ENCODE measurements at regions not wholly inside any gene's neighbourhood (a gene's known extent, or its start where the extent isn't known, plus 50 kb on each side); places are given as distances from the start of the nearest gene placed in this dataset.
A peak's percentile ranks its signal among the peaks of the same experiment; 100 is the strongest.

DNA sequence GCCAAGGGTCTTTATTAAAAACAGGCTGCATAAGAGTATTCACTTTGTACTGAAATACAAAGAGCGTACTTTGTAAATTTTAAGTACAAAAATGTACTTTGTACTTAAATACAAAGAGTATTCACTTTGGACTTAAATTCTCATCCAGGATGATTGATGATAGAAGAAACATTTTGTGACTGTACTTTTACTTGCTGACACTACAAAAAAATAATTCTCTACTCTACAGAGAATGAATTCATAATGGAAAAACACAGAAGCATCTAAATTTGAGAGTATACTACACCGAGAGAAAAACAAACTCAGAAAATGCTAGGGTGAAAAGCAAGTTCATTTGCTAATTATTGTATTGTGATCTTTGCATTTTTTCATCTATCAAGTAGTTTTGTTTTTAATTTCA is 54.4 kb upstream of the STXBP5 start:
- Histone ChIP-seq H2AFZ (ENCODE audit: low read length) (no peak overlapping the region), H3K27me3 (ENCODE audit: control insufficient read depth in 1 of 2, insufficient read depth in 2 of 2, low read length in 2 of 2) (no peaks in the 10 kb centered on the region; a peak in 1 of 5 replicates), H3K4me2 (ENCODE audit: low read depth, low read length) (no peak overlapping the region), H3K36me3 (replicated peaks in 1 of 2; ENCODE audit: control insufficient read depth in 1 of 2, insufficient read depth in 2 of 2, low read length in 2 of 2) (no peaks in the 10 kb centered on the region), H3K27ac (ENCODE audit: extremely low read length, insufficient read depth, low read length) (no peak overlapping the region), H3K9ac (ENCODE audit: insufficient read depth, low read depth, low read length) (no peak overlapping the region), H3K9me3 (ENCODE audit: low read length) (no peaks in the 10 kb centered on the region), H3K4me1 (ENCODE audit: insufficient read depth, low read length) (no peaks in the 10 kb centered on the region), H3K79me2 (ENCODE audit: insufficient read depth, low read length) (no peaks in the 10 kb centered on the region), H3K4me3 (replicated peaks in 1 of 3; ENCODE audit: insufficient read depth in 1 of 3, low read depth in 2 of 3, low read length in 3 of 3) (no peak overlapping the region), H4K20me1 (ENCODE audit: insufficient read depth, low read length) (no peaks in the 10 kb centered on the region)
- 56% methylated on average over 2 of the region's 2 CpGs for WGBS (ENCODE audit: low lambda C conversion rate)
- CTCF ChIA-PET (ENCODE audit: low intra/inter-chr PET ratio, low total read pairs): no interaction called here
- TF ChIP-seq FIP1L1 (IDR thresholded peaks at IDR 0.05; ENCODE audit: borderline replicate concordance, insufficient read depth, low read depth, low read length): no peak
- TF ChIP-seq YEATS4 (CRISPR knock-in tag; IDR thresholded peaks at IDR 0.05; ENCODE audit: borderline replicate concordance): no peak
- TF ChIP-seq, protein P1, sequence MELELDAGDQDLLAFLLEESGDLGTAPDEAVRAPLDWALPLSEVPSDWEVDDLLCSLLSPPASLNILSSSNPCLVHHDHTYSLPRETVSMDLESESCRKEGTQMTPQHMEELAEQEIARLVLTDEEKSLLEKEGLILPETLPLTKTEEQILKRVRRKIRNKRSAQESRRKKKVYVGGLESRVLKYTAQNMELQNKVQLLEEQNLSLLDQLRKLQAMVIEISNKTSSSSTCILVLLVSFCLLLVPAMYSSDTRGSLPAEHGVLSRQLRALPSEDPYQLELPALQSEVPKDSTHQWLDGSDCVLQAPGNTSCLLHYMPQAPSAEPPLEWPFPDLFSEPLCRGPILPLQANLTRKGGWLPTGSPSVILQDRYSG (CRISPR knock-in tag; IDR thresholded peaks at IDR 0.05): no peak
- TF ChIP-seq REPIN1 (CRISPR knock-in tag; IDR thresholded peaks at IDR 0.05; ENCODE audit: borderline replicate concordance, low read depth): no peak
- no peak for TF ChIP-seq ZBTB21 (CRISPR knock-in tag; IDR thresholded peaks at IDR 0.05)
- no peak for TF ChIP-seq ZNF251 (CRISPR knock-in tag; IDR thresholded peaks at IDR 0.05)
- TF ChIP-seq ZBTB44 (CRISPR knock-in tag; IDR thresholded peaks at IDR 0.05): no peak
- no peak for TF ChIP-seq SSRP1 (CRISPR knock-in tag; IDR thresholded peaks at IDR 0.05)
- TF ChIP-seq MEF2D (CRISPR knock-in tag; IDR thresholded peaks at IDR 0.05): no peak
- TF ChIP-seq, protein P2, sequence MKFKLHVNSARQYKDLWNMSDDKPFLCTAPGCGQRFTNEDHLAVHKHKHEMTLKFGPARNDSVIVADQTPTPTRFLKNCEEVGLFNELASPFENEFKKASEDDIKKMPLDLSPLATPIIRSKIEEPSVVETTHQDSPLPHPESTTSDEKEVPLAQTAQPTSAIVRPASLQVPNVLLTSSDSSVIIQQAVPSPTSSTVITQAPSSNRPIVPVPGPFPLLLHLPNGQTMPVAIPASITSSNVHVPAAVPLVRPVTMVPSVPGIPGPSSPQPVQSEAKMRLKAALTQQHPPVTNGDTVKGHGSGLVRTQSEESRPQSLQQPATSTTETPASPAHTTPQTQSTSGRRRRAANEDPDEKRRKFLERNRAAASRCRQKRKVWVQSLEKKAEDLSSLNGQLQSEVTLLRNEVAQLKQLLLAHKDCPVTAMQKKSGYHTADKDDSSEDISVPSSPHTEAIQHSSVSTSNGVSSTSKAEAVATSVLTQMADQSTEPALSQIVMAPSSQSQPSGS (CRISPR knock-in tag; IDR thresholded peaks at IDR 0.05): no peak
- TF ChIP-seq E2F5 (CRISPR knock-in tag; conservative IDR thresholded peaks at IDR 0.05): no peak
- TF ChIP-seq TBL1XR1 (IDR thresholded peaks at IDR 0.05; ENCODE audit: borderline replicate concordance, low read length, partially characterized antibody): no peak
- TF ChIP-seq TCF7 (IDR thresholded peaks at IDR 0.05; ENCODE audit: low read depth): no peak
- TF ChIP-seq MAFF (IDR thresholded peaks at IDR 0.05; ENCODE audit: low read depth, low read length): peak; percentile 67
- TF ChIP-seq FOXO1 (CRISPR knock-in tag; IDR thresholded peaks at IDR 0.05): no peak
- TF ChIP-seq ZBTB33 (CRISPR knock-in tag; IDR thresholded peaks at IDR 0.05): no peak
- peak; percentile 61 to 83 for TF ChIP-seq MAFK (conservative IDR thresholded peaks at IDR 0.05 in 1 of 2, IDR thresholded peaks at IDR 0.05 in 1 of 2; ENCODE audit: low read length in 2 of 2)
- TF ChIP-seq RNF2 (conservative IDR thresholded peaks at IDR 0.05; ENCODE audit: low read depth): no peak
- no peak for ATAC-seq
- POLR2A ChIA-PET: no interaction called here
- no peak for FAIRE-seq
- no peak for DNase-seq (ENCODE audit: low spot score)
- intact Hi-C loops (cut with micrococcal nuclease; ENCODE audit: unreplicated experiment) (no loop called here), in situ Hi-C loops (cut with HindIII; ENCODE audit: extremely low pct_ligation_motif_present, low pct_unique_long_range_greater_than_20kb) (no loop called here)
- no TSS peak for BruUV-seq (replicated peaks)
